ENCODE measurements at regions not wholly inside any gene's neighbourhood (a gene's known extent, or its start where the extent isn't known, plus 50 kb on each side); places are given as distances from the start of the nearest gene placed in this dataset.
"Not testable (repeated sequence)": the region's sequence is repeated elsewhere in the genome, so short reads cannot be mapped to it uniquely, and the experiment has no call there.

- DNase-seq (ENCODE audit: low spot score), result peak; percentile 54
- in situ Hi-C loops (cut with MboI; ENCODE audit: low sequenced_read_pairs, unreplicated experiment), result loop anchor here (25.0 kb wide), 1 partner anchor 493 kb away; no protein-coding TSS in a partner anchor
- TF ChIP-seq, protein P1, sequence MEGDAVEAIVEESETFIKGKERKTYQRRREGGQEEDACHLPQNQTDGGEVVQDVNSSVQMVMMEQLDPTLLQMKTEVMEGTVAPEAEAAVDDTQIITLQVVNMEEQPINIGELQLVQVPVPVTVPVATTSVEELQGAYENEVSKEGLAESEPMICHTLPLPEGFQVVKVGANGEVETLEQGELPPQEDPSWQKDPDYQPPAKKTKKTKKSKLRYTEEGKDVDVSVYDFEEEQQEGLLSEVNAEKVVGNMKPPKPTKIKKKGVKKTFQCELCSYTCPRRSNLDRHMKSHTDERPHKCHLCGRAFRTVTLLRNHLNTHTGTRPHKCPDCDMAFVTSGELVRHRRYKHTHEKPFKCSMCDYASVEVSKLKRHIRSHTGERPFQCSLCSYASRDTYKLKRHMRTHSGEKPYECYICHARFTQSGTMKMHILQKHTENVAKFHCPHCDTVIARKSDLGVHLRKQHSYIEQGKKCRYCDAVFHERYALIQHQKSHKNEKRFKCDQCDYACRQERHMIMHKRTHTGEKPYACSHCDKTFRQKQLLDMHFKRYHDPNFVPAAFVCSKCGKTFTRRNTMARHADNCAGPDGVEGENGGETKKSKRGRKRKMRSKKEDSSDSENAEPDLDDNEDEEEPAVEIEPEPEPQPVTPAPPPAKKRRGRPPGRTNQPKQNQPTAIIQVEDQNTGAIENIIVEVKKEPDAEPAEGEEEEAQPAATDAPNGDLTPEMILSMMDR (IDR thresholded peaks at IDR 0.05; ENCODE audit: borderline replicate concordance, control extremely low read depth, extremely low read depth, insufficient read depth, missing control alignments), result peak; percentile 95
Observed at GRCh38 chr10:62594093-62594520, 210.4 kb upstream of the ADO start.

GRCh38 chr10:62597226-62597625 is 207.3 kb upstream of the ADO start:
- DNase-seq (ENCODE audit: low spot score), result no peak
- in situ Hi-C loops (cut with MboI; ENCODE audit: low sequenced_read_pairs, unreplicated experiment), result loop anchor here (25.0 kb wide), 1 partner anchor 490 kb away; no protein-coding TSS in a partner anchor
- TF ChIP-seq, protein P1 (IDR thresholded peaks at IDR 0.05; ENCODE audit: borderline replicate concordance, control extremely low read depth, extremely low read depth, insufficient read depth, missing control alignments), result no peak

GRCh38 chr10:62599161-62599560 is 205.4 kb upstream of the ADO start:
- in situ Hi-C loops (cut with MboI; ENCODE audit: low sequenced_read_pairs, unreplicated experiment), result loop anchor here (25.0 kb wide), 1 partner anchor 488 kb away; no protein-coding TSS in a partner anchor

DNA sequence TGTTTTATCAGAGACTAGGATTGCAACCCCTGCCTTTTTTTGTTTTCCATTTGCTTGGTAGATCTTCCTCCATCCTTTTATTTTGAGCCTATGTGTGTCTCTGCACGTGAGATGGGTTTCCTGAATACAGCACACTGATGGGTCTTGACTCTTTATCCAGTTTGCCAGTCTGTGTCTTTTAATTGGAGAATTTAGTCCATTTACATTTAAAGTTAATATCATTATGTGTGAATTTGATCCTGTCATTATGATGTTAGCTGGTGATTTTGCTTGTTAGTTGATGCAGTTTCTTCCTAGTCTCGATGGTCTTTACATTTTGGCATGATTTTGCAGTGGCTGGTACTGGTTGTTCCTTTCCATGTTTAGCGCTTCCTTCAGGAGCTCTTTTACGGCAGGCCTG is 198.0 kb upstream of the ADO start:
- DNase-seq (ENCODE audit: low spot score); in situ Hi-C loops (cut with MboI; ENCODE audit: low sequenced_read_pairs, unreplicated experiment): not testable (repeated sequence)

More at GRCh38 chr10:62599161-62599560, 205.4 kb upstream of the ADO start:
- DNase-seq (ENCODE audit: low spot score), result no peak
- TF ChIP-seq, protein P1 (IDR thresholded peaks at IDR 0.05; ENCODE audit: borderline replicate concordance, control extremely low read depth, extremely low read depth, insufficient read depth, missing control alignments), result no peak

DNA sequence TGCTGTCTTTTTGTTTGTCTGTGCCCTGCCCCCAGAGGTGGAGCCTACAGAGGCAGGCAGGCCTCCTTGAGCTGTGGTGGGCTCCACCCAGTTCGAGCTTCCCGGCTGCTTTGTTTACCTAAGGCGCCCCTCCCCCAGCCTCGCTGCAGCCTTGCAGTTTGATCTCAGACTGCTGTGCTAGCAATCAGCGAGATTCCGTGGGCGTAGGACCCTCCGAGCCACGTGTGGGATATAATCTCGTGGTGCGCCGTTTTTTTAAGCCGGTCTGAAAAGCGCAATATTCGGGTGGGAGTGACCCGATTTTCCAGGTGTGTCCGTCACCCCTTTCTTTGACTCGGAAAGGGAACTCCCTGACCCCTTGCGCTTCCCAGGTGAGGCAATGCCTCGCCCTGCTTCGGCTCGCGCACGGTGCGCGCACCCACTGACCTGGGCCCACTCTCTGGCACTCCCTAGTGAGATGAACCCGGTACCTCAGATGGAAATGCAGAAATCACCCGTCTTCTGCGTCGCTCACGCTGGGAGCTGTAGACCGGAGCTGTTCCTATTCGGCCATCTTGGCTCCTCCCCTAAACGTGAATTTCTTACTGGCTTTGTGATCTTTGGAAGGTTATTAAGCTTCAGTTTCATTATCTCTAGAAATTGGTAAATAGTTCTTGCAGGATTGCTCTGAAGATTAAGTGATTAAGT is 196.2 kb upstream of the ADO start:
- DNase-seq (ENCODE audit: low spot score); in situ Hi-C loops (cut with MboI; ENCODE audit: low sequenced_read_pairs, unreplicated experiment): not testable (repeated sequence)

- peak; percentile 87 for DNase-seq (ENCODE audit: low spot score)
- in situ Hi-C loops (cut with MboI; ENCODE audit: low sequenced_read_pairs, unreplicated experiment), result loop anchor here (5.0 kb wide), 1 partner anchor 72 kb away; no protein-coding TSS in a partner anchor
- TF ChIP-seq, protein P1 (IDR thresholded peaks at IDR 0.05; ENCODE audit: borderline replicate concordance, control extremely low read depth, extremely low read depth, insufficient read depth, missing control alignments), result peak; percentile 85
Observed at GRCh38 chr10:62610649-62611229, 193.8 kb upstream of the ADO start.

DNA sequence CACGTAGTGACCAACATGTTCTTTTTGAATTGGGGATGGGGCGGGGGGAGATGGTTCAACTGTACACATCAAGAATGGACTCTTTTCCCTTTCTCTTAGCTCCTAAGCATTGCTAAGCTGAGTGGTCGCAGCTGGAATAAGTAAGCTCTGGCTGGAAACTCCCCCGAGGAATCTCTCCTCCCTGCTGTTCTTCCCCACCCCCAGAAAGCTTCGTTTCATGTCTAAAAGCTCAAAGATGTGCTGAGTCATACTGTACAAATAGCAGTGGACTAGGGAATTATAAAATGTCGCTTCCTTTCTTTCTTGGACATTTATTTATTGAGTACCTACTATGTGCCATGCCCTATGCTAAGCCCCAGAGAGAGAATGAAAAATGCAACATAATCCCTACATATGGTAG is 191.1 kb upstream of the ADO start:
- no peak for DNase-seq (ENCODE audit: low spot score)
- in situ Hi-C loops (cut with MboI; ENCODE audit: low sequenced_read_pairs, unreplicated experiment), result loop anchor here (5.0 kb wide), 1 partner anchor 69 kb away; no protein-coding TSS in a partner anchor
- TF ChIP-seq, protein P1 (IDR thresholded peaks at IDR 0.05; ENCODE audit: borderline replicate concordance, control extremely low read depth, extremely low read depth, insufficient read depth, missing control alignments), result no peak
